HG03565 (cell line): ENCODE measurements at regions not wholly inside any gene's neighbourhood (a gene's known extent, or its start where the extent isn't known, plus 50 kb on each side); places are given as distances from the start of the nearest gene placed in this dataset.
"Not testable (repeated sequence)": the region's sequence is repeated elsewhere in the genome, so short reads cannot be mapped to it uniquely, and the experiment has no call there.

Source experiments
- ATAC-seq: cut with Tn5 transposase; IDR thresholded peaks from one replicate; pipeline ENCODE4 v1.9.1; 2021; ENCODE audit warnings: mild to moderate bottlenecking, moderate library complexity; ENCODE audit not compliant: unreplicated experiment

- ATAC-seq, result no peak
Observed at GRCh38 chr9:21533597-21533996, 51.5 kb upstream of the IFNE start.

DNA sequence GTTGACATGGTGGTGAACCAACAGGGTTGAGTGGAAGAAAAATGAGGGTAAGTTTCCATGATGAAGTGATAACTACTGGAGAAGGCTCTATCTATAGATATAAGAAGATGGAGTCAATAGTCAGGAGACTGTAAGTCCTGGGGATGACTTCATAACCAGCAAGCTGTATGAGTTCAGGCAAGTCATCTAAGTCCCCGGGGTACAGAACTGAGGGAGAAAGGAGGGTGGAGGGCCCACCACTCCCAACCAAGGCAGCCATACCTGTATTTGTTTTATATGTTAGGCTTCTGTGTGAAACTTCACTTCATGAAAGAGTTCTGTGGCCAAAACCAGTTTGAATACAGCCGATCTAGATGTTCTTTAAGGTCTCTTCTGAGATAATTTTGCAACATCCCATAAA is 53.3 kb upstream of the IFNE start:
- ATAC-seq, result no peak

- ATAC-seq, result no peak
Observed at GRCh38 chr9:21542787-21543186, 60.7 kb upstream of the IFNE start.

GRCh38 chr9:21543187-21543586 is 61.1 kb upstream of the IFNE start:
- ATAC-seq, result no peak

DNA sequence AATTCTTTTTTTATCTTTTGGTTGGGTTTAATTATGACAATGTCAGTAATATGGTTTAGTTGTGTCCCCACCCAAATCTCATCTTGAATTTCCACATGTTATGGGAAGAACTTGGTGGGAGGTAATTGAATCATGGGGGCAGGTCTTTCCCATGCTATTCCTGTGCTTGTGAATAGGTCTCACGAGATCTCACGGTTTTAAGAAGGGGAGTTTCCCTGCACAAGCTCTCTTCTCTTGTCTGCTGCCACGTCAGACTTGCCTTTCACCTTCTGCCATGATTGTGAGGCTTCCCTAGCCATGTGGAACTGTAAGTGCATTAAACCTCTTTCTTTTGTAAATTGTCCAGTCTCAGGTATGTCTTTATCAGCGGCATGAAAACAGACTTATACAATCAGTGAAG is 61.7 kb upstream of the IFNE start:
- not testable (repeated sequence) for ATAC-seq

DNA sequence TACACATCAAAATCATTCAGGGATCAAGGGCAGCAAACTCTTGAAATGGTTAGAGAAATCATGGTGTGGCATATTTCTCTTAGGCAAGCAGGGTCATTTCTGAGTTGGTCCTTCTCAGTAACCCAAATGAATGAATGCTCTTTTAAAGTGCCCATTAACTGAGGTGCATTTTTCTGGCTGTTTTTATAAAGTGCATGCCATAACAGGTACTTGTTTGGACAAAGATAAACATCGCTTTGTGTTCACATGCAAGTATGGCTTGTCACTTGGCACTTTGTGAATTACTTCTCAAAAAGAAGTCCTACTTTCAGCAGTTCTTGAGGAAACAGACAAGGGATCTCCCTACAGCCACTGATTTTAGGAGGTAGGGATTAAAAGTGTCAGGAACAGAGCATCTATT is 64.8 kb upstream of the IFNE start:
- no peak for ATAC-seq

GRCh38 chr9:21549251-21549765 is 67.2 kb upstream of the IFNE start:
- ATAC-seq, result no peak

GRCh38 chr9:21549890-21550289 is 67.8 kb upstream of the IFNE start:
- no peak for ATAC-seq

GRCh38 chr9:21550392-21550791 is 68.3 kb upstream of the IFNE start:
- ATAC-seq, result no peak

- no peak for ATAC-seq
Observed at GRCh38 chr9:21551401-21551800, 69.3 kb upstream of the IFNE start.

GRCh38 chr9:21552244-21553170 is 70.4 kb upstream of the IFNE start:
- ATAC-seq, result no peak

GRCh38 chr9:21553441-21553840 is 71.3 kb upstream of the IFNE start:
- ATAC-seq, result no peak

DNA sequence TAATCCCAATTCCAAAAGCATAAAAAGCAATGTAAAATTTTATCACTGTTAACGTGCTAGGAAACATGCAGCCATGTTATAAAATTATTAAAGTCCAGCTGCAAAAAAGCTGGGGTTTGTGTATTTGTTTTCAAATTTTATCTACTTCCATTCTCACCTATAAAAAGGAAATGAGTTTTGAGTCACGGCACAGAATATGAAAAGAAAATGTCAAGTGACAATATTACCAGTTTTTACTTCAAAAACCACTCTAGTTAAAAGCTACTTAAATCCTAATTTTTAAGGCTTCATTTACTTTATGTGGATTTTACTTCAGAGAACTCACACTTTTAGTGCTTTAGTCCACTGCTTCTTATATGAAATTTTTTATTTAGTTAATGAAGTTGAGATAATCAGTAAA is 72.7 kb upstream of the IFNE start:
- ATAC-seq, result no peak

GRCh38 chr9:21555911-21556310 is 73.8 kb upstream of the IFNE start:
- no peak for ATAC-seq

DNA sequence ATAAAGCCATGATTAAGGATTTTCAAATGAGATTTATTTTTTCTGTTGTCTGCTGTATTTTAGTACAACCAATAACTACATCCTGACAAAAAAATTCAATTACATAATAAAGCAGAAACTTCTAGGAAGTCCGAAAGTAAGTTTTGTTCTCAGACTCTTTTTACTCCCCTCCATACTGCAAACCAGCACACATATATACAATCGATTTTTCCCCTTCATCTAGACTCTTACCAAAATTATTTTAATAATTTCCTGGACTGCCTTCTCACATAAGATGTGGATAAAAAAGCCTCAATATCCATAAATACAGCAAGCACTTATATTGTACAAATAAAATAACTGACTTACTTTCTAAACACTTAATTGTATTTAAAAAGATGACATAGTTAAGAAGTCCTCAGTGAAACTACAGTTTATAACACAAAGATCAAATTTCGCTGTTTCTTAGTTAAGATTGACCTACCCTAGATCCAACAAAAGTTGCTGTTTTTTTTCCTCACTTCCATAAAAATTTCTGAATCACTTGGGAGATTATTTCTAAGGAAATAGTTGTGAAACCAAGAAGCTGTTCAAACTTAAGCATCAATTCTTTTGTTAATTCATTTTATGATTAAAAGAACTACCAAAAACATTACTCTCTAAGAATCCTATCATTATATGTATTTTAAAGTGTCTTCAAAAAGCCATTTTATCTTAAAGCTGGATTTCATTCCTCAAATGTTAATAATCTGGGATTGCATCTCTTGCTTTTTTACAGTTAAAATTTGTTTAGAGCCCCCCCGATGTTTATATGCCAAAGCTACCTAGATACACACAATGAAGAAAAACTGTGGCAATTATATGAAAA is 74.7 kb upstream of the IFNE start:
- ATAC-seq, result no peak

- ATAC-seq, result no peak
Observed at GRCh38 chr9:21557428-21557768, 75.3 kb upstream of the IFNE start.

DNA sequence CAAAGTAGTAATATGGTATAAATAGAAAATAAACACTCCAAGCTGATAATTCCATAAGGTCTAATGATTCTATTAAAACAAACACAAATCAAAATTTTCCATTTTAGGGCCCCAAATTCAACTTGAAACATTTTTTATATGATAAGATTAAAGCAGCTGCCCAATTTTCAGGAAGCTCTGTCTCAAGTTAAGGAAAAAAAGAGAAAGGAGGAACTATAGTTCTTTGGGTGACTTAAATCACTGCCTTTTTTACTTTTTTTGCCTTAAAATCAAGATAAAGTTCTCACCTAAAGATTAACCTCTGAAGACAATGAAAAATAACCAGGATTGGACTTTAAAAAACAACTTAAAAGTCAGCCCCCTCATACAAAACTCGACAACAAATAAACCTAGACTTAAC is 76.0 kb upstream of the IFNE start:
- ATAC-seq, result no peak

- ATAC-seq, result peak; percentile 18
Observed at GRCh38 chr9:21558615-21559401, 76.7 kb upstream of the IFNE start.

DNA sequence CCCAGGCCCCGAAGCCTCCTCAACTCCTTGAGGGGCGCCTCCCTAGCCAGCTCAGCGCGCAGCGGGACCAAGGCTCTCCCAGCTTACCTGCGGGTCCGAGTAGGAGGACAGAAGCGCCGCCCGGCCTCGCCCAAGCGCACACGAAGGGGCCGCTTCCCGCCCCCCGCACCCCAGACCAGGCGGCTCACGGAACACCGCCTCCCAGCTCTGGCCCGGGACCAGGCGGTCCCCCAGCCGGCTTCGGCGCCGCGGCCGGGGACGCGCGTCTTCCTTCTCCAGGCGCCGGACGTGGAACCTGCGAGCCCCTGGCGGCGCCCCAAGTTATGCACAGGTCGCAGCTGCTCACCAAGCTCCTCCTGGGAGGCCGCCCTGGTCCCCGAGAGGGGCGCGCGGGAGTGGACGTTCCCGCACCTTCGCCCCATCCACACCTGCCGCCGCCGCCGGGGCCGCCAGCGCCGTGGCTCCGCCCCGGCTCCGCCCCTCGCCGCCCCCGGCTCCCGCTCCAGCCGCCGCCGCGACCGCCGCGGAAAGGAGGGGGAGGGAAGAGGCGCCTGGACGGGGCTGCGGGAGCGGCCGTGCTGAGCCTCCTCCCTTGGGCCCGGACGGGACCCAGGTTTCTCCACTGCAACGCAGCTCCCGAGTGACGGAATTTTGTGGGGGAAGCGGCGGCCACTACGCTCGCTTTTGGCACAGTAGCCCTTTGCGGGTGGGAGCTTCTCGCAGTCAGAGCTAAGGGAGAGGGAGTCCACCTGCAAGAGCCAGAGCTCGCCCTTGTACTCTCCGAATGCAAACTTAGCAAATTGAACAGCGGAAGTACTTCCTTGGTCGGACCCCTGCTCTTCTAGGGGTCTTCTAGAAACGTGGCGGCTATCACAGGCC is 77.5 kb upstream of the IFNE start:
- peak; percentile 39 for ATAC-seq

- ATAC-seq, result no peak
Observed at GRCh38 chr9:21560281-21560745, 78.2 kb upstream of the IFNE start.
